Skeletal muscle cell (primary cell): ENCODE measurements at regions not wholly inside any gene's neighbourhood (a gene's known extent, or its start where the extent isn't known, plus 50 kb on each side); places are given as distances from the start of the nearest gene placed in this dataset.

ENCODE experiments used
- DNase-seq: peaks from one replicate; pipeline ENCODE4 v3.0.0-alpha.2; 2010; ENCODE audit warnings: low read depth
- H3K4me3 ChIP-seq: 2 replicates; pipeline ENCODE4 v1.5.1; 2011; ENCODE audit warnings: low read depth, mild to moderate bottlenecking, control low read depth, low read length, moderate library complexity

DNA sequence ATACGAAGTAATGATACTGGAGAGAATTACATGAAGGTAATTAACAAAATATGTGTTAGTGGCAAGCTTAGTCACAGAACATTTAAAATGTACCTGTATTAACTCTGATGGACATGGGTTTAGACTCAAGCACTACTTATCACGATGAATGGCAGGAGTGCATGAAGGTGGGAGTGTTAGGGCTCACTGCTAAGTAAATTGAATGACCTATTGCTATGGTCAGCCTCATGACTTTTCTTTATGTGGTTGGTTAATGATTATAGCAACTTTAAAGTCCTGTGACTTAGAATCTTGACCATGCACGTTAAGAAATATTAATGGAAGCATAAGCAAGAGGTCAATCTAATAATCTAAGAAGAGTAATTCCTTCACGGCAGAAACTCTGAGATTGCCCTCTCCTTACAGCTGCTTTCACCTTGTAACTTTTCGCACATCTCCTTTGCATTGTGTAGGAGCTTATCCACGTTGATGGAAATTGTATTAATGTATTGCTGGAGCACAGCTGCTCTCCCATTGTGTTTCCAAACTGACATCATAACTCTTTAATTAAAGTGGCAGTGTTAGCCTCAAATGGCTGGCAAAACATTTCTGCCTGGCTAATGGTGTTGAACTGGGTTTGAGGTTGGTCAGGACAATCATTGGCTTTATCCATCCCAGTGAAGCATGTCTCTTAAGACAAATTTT, 114.5 kb downstream of the RXFP2 start:
- no peak for DNase-seq
- no peak overlapping the region for H3K4me3 ChIP-seq

DNA sequence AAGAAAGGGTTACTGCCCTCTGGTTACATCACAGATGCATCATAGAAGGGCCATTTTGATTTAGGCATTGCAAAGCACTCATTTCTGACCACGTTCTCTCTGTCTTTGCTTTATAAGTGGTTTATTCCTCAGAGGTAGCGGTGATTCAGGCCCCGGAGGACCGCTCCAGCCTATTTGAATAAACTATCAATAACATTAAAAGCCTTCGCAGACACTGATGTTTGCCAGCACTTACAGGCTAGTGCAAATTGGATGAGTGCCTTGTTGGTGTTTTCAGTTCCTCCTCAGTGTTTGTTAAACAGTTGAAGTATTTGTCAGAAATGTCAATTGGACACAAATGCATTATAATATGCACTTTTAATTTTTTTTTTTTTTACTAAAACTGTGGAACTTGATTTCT, 120.2 kb downstream of the RXFP2 start:
- H3K4me3 ChIP-seq = no peak overlapping the region
- DNase-seq = peak; percentile 17

DNA sequence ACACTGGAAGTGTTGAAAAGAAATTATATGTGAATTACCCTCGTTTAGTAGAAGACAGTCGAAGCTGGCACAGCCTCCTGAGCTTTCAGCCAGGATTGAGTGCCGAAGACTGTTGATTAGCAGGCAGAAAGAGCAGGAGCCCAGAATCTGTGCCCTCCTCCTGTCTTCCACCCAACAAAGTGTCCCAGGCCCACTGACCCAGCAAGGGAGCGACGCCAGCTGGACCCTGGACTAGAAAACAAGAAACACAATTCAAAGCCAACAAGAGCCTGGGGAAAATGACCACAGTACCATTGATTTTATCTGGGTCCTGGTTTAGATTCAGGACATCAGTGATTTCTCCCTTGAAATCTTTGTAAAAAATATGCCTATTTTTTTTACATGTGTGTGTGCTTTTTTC, 120.7 kb downstream of the RXFP2 start:
- no peak for DNase-seq
- no peak overlapping the region for H3K4me3 ChIP-seq

DNA sequence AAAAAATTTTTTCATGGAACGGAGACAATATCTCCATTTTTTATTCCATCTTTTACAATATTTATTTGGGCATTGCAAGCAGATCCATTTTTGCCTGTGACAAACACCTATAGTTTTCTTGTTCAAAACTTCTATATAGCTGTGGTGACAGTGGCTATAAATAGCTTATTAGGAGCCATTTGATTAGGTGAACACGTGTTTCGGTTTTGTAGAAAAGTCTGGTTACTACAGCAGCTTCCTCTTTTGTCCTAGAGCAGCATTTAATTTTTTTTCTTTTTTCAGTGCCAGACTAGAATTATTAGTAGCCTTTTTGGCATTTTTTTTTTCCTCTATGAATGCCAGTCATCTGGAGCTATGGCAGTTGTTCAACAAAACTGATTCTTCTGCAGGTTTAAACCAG, 123.5 kb downstream of the RXFP2 start:
- DNase-seq = no peak
- H3K4me3 ChIP-seq = no peak overlapping the region

DNA sequence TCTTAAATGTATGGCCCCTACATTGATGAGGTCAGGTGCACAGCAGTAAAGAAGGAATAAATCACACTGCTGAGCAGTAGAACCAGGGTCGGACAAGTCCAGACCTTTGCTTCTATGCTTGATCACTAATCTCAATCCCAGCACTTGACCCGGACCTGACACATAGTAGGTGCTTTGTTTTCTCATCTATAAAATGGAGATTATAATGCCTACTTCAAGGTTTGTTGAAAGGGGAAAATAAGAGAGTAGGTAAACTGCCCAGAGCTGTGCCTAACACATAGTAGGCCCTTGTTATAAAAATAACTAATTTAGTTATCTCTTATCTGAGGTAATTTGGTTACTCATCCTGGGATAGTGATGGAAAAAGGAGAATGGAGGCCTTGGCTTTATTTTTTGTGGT, 125.0 kb downstream of the RXFP2 start:
- DNase-seq = no peak

DNA sequence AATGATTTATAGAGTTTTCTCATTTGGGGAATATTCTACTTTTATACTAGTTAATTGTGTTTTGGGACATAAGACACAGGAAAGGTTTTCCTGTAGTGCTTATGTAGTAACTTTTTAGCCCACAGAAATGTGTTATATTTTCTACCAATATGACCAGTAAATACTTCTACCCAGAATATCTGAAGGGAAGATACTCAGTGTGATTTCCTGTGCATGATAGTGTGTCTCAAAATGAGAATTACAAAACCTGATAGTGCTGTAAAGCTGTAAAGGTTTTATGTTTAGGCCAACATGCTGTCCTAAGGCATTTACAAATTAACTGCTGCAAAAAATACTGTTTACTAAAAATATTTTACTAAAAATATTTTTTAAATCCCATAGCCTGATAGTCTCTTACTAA, 126.8 kb downstream of the RXFP2 start:
- DNase-seq = no peak

More for the DNA sequence above, 125.0 kb downstream of the RXFP2 start:
- no peak overlapping the region for H3K4me3 ChIP-seq

DNA sequence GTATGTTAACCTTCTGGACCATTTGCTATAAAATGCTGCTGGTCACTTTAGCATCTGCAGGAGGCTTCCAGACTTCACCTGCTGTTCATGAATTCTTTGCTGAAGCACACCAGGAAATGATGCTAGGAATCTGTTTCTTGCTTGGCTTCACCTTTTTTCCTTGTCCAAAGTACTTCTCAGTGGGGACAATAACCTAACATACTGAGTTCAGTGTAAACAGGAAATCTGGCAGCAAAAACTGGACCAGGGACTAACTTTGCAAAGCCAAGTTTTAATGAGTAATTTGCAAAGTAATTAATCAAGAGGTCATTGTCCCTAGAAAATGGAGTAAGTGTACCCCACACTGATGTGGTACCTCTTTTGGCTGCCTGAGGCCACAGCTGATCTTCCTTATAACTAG, 128.4 kb downstream of the RXFP2 start:
- H3K4me3 ChIP-seq = no peak overlapping the region
- DNase-seq = no peak

More for the DNA sequence above, 126.8 kb downstream of the RXFP2 start:
- H3K4me3 ChIP-seq = no peak overlapping the region

DNA sequence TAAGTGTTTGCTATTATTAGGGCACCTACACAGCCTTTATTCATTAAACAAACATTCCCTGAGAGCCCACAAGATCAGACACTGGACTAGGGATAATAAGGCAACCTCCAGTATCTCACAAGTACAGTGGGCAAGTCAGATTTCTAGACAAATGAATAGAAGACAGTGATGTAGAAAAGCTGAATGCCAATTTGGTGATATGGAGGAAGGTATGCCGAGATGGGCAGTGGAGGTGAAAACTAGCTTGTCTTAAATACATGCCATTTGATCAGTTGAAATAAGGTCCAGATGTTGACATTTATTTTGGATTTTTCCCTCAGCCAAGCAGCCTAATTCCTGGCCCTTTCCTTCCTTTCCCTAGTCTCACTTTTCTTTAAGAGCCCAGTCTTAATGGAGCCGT, 130.3 kb downstream of the RXFP2 start:
- DNase-seq = no peak
- H3K4me3 ChIP-seq = no peak overlapping the region

DNA sequence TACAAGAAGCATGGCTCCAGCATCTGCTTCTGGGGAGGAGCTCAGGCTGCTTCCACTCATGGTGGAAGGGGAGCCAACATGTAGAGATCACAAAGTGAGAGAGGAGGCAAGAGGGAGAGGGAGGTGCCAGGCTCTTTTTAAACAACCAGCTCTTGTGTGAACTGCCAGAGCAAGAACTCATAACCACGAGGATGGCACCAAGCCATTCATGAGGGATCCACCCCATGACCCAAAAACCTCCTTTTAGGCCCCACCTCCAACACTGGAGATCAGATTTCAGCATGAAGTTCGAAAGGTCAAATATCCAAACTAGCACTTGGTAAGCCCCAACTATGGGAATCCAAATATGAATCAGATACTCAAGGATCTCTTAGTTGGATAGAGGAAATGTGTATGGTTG, 131.2 kb downstream of the RXFP2 start:
- H3K4me3 ChIP-seq = no peak overlapping the region
- DNase-seq = no peak

DNA sequence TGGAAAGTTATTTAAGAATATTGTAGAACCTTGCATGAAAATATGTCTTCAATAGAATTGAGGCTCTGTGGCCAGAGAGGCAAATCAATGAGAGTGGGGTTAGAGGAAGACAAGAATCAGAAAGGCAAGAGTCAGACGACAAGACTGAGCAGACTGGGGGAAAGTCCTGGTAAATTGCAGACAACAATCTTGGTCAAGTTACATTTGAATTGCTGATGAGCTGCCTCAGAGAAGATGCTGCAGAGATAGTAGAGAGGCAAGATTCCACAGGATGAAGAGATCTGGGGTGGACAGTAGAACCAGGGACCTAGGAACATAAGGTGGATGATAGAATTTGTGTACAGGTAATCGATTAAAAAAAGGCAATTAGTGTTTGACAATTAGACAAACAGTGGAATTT, 133.8 kb downstream of the RXFP2 start:
- H3K4me3 ChIP-seq = no peak overlapping the region
- DNase-seq = no peak

DNA sequence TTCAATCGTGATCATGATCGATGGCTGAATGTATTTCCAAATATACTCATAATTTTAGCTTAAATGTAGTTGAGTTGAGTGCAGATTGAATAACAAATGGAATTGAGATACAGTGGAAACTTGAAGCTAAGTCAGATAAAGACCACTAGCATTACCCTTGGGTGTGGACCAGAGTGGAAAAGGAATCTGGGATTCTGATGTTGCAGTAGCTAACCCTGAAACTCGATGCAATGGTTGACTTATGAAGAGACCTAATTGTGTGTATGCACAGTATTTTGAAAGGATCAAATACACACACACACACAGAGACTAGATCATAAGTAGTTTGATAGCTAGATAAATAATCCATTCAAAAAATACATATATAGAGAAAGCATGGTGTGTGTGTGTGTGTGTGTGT, 135.8 kb downstream of the RXFP2 start:
- H3K4me3 ChIP-seq = no peak overlapping the region
- no peak for DNase-seq

DNA sequence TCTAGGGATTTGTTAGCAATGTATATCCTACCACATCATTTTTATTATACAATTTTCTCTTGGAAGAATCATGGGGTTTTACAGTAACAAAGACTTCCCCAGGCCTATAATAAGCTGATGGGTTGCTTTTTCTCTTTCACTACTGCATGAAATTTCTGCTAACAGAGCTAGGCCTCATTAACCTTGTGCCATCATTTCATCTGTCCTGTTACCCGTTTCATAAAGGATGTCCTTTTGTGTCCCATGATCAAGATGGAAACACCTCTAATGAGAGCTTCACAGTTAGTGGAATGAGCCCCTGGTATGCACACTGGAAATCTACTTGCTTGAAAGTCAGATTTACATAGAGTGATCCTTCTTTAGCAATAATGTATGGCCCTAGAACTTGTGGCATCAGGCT, 138.7 kb downstream of the RXFP2 start:
- no peak overlapping the region for H3K4me3 ChIP-seq
- no peak for DNase-seq

DNA sequence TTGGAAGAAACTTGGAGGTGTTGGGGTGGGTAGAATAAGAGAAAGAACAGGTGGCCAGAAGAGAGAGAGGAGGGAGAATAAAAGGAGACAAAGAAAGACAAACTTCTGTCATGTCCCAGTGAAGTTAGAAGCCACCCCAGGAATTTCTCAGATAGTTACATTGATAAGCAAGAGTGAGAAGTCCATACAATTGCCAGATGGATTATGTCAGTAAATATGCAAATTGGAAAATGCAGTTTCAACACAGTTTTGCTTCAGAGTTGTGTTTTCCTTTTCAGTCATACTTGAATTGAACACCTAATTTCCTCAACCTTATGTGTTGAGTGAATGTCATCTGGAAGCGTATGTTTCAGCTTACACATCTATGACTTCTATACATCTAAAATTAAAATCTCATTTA, 139.2 kb downstream of the RXFP2 start:
- H3K4me3 ChIP-seq = no peak overlapping the region
- no peak for DNase-seq

DNA sequence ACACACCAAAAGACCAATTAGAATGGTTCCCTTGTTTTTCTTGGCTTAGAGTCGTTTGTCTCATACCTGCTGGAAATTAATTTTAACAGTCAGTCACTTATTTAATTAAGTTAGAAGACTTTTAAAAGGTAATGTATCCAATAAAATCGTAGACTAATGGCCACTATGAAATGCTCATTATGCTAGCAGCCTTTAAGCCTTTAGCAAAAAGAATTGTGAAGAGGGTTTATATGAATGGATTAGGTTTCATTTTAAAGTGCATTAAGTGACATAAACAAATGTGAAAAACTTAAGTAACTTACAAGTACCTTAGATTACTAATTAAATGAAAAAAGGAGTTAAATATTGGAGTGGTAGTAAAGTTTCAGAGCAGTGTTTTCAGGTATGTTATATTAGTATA, 139.6 kb downstream of the RXFP2 start:
- H3K4me3 ChIP-seq = no peak overlapping the region
- no peak for DNase-seq

DNA sequence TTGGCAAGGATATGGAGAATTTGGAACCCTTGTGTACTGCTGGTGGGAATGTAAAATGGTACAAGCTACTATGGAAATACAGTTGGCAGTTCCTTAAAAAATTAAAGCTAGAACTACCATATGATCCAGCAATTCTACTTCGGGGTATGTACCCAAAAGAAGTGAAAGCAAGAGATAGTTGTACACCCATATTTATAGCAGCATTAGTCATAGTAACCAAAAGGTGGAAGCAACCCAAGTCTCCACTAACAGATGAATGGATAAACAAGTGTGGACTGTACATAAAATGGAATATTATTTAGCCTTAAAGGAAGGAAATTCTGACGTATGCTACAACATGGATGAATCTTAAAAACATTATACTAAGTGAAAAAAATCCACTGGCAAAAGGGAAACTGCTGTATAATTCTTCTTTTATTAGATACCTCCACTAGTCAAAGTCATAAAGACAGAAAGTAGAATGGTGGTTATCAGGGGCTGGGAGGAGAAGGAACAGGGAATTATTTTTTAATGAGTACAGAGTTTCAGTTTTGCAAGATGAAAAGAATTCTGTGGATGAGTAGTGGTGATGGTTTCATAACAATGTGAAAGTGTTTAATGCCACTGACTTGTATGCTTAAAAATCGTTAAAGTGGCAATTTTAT, 141.6 kb downstream of the RXFP2 start:
- H3K4me3 ChIP-seq = no peak overlapping the region
- DNase-seq = no peak

DNA sequence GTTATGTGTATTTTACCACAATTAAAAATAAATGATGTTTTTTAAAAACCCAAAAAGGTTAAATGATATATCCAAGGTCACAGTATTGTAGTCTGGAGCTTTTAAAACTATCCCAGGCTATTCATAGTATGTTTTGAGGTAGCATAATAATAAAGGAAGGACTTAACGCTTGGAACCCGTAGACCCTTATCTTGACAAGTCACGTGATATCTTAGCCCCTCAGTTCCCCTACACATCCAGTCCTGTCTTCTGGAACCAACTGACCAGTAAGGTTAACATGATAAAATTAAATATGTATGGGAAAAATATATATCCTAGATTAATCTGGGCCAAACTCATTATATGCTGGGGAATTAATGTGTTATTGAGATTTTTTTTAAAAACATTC, 142.2 kb downstream of the RXFP2 start:
- no peak overlapping the region for H3K4me3 ChIP-seq
- no peak for DNase-seq

DNA sequence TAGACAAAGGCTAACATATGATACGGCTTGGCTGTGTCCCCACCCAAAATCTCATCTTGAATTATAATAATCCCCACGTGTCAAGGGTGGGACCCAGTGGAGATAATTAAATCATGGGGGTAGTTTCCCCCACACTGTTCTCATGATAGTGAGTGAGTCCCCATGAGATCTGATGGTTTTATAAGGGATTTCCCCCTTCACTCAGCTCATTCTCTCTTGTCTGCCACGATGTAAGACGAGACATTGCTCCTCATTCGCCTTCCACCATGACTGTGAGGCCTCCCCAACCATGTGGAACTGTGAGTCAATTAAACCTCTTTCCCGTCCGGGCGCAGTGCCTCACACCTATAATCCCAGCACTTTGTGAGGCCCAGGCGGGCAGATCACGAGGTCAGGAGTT, 143.5 kb downstream of the RXFP2 start:
- no peak for DNase-seq
- no peak overlapping the region for H3K4me3 ChIP-seq

DNA sequence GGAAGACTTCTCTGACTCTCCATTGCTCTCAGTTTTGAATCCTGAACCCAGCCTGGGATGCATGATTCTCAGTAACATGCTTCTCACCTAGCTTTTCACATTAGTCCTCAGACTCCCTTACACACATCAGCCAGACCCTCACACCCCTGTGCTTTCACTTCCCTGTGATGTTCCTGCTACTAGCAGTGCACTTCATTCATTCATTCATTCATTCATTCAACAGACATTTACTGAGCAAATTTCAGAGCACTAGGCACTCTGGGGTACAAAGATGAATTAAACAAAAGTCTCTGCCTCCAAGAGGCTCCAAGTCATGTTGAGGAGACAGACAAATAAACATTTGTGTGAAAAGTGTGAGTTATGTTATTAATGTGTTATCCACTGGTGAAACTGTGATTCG, 145.2 kb downstream of the RXFP2 start:
- H3K4me3 ChIP-seq = no peak overlapping the region
- no peak for DNase-seq

DNA sequence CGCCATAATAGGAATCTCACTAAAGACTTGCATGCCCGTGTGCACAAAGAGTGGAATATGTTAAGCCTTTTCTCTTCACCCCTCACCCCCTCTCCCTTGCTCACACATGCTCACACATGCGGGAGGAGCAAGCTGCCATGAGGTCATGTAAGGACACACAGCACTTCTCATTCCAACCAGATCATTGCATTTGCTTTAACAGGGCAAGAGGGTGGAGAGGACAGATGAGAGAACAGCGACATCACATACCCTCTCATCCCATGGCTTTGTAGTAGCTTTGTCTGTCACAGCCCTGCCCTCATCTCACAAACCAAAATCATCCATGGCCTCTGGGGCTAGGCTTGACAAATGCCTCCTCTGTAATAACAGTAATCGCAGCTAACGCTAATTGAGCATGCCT, 145.6 kb upstream of the FRY start:
- no peak overlapping the region for H3K4me3 ChIP-seq
- no peak for DNase-seq

DNA sequence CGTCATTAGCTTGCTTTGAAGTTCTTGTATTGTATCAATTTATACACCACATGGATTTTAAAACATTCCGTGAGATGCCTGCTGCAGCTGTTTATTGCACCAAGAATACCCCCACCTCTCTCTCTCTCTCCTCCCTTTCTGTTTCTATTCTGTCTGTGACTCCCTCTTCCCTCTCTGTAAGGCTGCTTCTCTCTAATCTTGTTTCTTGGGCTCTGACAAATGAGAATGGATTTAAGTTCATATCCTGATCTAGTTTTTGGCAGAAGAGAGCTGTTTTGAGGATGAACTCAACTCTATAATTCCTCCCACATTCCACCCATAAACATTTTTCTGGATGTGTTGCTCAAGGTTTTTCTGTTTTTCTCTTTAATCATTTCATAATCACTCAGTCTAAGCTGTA, 144.3 kb upstream of the FRY start:
- no peak overlapping the region for H3K4me3 ChIP-seq
- peak; percentile 53 for DNase-seq

DNA sequence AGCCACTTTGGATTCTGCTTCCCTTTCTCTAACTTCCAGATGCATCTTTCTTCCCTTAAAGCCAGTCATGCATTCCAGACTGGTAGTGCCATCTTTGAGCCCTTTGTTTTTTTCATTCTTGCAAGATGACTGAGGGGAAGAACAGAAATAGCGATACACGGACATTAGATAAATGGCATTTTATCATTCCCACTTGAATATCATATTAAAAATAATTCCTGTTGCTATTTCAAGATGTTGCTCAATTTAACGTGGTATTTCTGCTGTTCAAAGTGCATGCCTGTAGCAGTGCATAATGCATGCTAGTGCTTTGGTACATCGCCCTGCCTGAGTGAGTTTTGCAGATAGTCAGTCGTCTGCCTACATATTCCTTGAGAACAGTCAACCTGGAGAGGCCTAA, 140.6 kb upstream of the FRY start:
- no peak overlapping the region for H3K4me3 ChIP-seq
- no peak for DNase-seq

DNA sequence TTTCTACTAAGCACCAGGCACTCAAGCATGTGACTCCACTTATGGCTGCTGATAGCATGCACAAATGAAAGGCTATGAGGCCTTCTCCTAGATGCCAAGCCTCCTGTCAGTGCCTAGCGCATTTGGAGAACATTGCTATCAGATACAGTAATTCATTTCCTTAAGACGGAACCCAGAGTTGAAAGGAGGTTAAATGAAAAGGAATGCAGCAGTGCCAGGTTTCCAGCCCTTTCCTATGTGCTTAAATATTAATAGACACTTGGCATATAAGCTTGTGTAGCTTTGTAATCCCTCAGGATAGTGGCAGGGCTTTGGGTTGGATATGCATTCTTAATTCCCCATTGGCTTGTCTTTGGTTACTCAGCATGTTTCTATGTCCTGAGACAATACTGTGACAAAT, 140.1 kb upstream of the FRY start:
- DNase-seq = no peak
- no peak overlapping the region for H3K4me3 ChIP-seq
